ENCODE measurements at regions not wholly inside any gene's neighbourhood (a gene's known extent, or its start where the extent isn't known, plus 50 kb on each side); places are given as distances from the start of the nearest gene placed in this dataset.

DNA sequence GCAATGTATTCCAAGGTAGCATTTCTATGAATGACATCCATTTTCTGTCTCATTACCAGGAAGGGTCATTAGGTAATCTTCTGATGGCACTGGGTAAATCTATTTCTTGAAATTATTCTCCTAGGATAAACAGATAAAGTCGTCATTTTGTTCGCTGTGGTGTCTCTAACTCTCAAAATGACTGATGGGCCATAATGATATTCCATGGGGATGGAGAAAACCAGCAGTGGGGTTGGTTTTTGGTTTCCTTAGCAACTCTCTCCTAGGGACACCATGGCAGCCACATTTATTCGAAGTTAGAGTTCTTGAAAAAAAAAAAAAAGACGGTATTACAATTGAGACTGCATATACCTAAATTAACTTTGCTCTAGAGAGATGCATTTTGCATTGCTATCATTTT is 231.3 kb upstream of the SLCO3A1 start:
- TF ChIP-seq, protein P1, sequence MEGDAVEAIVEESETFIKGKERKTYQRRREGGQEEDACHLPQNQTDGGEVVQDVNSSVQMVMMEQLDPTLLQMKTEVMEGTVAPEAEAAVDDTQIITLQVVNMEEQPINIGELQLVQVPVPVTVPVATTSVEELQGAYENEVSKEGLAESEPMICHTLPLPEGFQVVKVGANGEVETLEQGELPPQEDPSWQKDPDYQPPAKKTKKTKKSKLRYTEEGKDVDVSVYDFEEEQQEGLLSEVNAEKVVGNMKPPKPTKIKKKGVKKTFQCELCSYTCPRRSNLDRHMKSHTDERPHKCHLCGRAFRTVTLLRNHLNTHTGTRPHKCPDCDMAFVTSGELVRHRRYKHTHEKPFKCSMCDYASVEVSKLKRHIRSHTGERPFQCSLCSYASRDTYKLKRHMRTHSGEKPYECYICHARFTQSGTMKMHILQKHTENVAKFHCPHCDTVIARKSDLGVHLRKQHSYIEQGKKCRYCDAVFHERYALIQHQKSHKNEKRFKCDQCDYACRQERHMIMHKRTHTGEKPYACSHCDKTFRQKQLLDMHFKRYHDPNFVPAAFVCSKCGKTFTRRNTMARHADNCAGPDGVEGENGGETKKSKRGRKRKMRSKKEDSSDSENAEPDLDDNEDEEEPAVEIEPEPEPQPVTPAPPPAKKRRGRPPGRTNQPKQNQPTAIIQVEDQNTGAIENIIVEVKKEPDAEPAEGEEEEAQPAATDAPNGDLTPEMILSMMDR (IDR thresholded peaks at IDR 0.05), result no peak
- no peak for TF ChIP-seq POLR2A (IDR thresholded peaks at IDR 0.05)

Measured in testis (tissue), 2 donors.